Fibroblast of lung (primary cell): ENCODE measurements at regions not wholly inside any gene's neighbourhood (a gene's known extent, or its start where the extent isn't known, plus 50 kb on each side); places are given as distances from the start of the nearest gene placed in this dataset.
"Not testable (repeated sequence)": the region's sequence is repeated elsewhere in the genome, so short reads cannot be mapped to it uniquely, and the experiment has no call there.

Experiments used
- CTCF ChIP-seq, 2 donors: IDR thresholded peaks in 1 of 2; conservative IDR thresholded peaks in 1 of 2; 1 replicate in 1 of 2; 2 replicates in 1 of 2; pipeline ENCODE4 v1.5.1; 2011 to 2012; ENCODE audit warnings: low read length in 2 of 2, control low read depth in 1 of 2, inconsistent platforms in 1 of 2, low read depth in 1 of 2, mild to moderate bottlenecking in 1 of 2
- EZH2 ChIP-seq: IDR thresholded peaks from 2 replicates; pipeline ENCODE4 v1.5.1; 2012; ENCODE audit warnings: low read length, control low read depth, mild to moderate bottlenecking; ENCODE audit errors: missing control alignments

- not testable (repeated sequence) for TF ChIP-seq CTCF (conservative IDR thresholded peaks at IDR 0.05 in 1 of 2, IDR thresholded peaks at IDR 0.05 in 1 of 2; ENCODE audit: low read depth in 1 of 2, low read length in 2 of 2); EZH2
Measured at GRCh38 chr4:75126870-75127269, 194.0 kb downstream of the PARM1 start.
